ENCODE measurements at regions not wholly inside any gene's neighbourhood (a gene's known extent, or its start where the extent isn't known, plus 50 kb on each side); places are given as distances from the start of the nearest gene placed in this dataset.

- no peak for TF ChIP-seq POLR2A (IDR thresholded peaks at IDR 0.05)
- no peak for TF ChIP-seq CTCF (IDR thresholded peaks at IDR 0.05)
These were observed 201.6 kb upstream of the PTBP2 start for GRCh38 chr1:96519851-96520578.

Measured in thyroid gland (tissue), 4 donors.